Panc1 (cell line): ENCODE measurements at regions not wholly inside any gene's neighbourhood (a gene's known extent, or its start where the extent isn't known, plus 50 kb on each side); places are given as distances from the start of the nearest gene placed in this dataset.
"Not testable (repeated sequence)": the region's sequence is repeated elsewhere in the genome, so short reads cannot be mapped to it uniquely, and the experiment has no call there.

Experiments used
- ATAC-seq: fragments of 200-7000 bp; cut with Tn5 transposase; 2 replicates; pipeline ENCODE4 v1.9.1; 2020; ENCODE audit warnings: mild to moderate bottlenecking, moderate library complexity
- BruUV-seq: library from RNA; stranded (reverse); fragments of 400-500 nt; replicated peaks from 2 replicates; lab custom pipeline; 2021; lab: Mats Ljungman, UMichigan
- CTCF ChIA-PET: fragments of 300-600 bp; sonication (Branson Sonifier 250); formaldehyde crosslinking; loops from one replicate; lab custom pipeline; 2022; ENCODE audit warnings: antibody characterized with exemption; lab: Charles Lee
- POLR2A ChIA-PET: fragments of 300-600 bp; sonication (Branson Sonifier 250); formaldehyde crosslinking; loops from one replicate; lab custom pipeline; 2022; ENCODE audit warnings: antibody characterized with exemption; lab: Charles Lee
- DNase-seq: peaks from one replicate; pipeline ENCODE4 v3.0.0-alpha.2; 2010; ENCODE audit warnings: low read depth, low spot score
- H3K27ac ChIP-seq: 2 replicates; pipeline ENCODE4 v1.5.1; 2011; ENCODE audit warnings: mild to moderate bottlenecking, low read length, inconsistent platforms
- H3K27me3 ChIP-seq: fragments of 200-500 bp; sonication (Bioruptor generic); 2 replicates; pipeline ENCODE4 v1.6.0; 2014; ENCODE audit warnings: low read length, inconsistent platforms; ENCODE audit not compliant: control insufficient read depth, insufficient read depth
- H3K36me3 ChIP-seq: fragments of 200-500 bp; sonication (Bioruptor generic); 2 replicates; pipeline ENCODE4 v1.5.1; 2014; ENCODE audit warnings: inconsistent platforms, mild to moderate bottlenecking, low read length, moderate library complexity; ENCODE audit not compliant: control insufficient read depth, insufficient read depth
- H3K4me1 ChIP-seq: 2 replicates; pipeline ENCODE4 v1.5.1; 2011; ENCODE audit warnings: inconsistent platforms, mild to moderate bottlenecking, low read length, moderate library complexity; ENCODE audit not compliant: control insufficient read depth, insufficient read depth
- H3K4me3 ChIP-seq, 2 experiments: 2 replicates each; pipeline ENCODE4 v1.5.1; 2011 to 2012; ENCODE audit warnings: low read depth in 2 of 2, low read length in 2 of 2, mild to moderate bottlenecking in 2 of 2, inconsistent platforms in 1 of 2, moderate library complexity in 1 of 2
- H3K9me3 ChIP-seq: fragments of 200-500 bp; sonication (Bioruptor generic); 2 replicates; pipeline ENCODE4 v1.5.1; 2014; ENCODE audit warnings: low read depth, mild to moderate bottlenecking, inconsistent platforms, low read length, moderate library complexity; ENCODE audit not compliant: control insufficient read depth, insufficient read depth
- POLR2AphosphoS5 ChIP-seq: IDR thresholded peaks from 2 replicates; pipeline ENCODE4 v1.6.1; 2012; ENCODE audit warnings: mild to moderate bottlenecking, low read depth, low read length, moderate library complexity
- SIN3A ChIP-seq: IDR thresholded peaks from 2 replicates; pipeline ENCODE4 v1.6.1; 2012; ENCODE audit warnings: low read depth, mild to moderate bottlenecking, low read length, moderate library complexity, borderline replicate concordance; ENCODE audit not compliant: insufficient read depth
- TCF7L2 ChIP-seq: IDR thresholded peaks from 2 replicates; pipeline ENCODE4 v1.6.1; 2011; ENCODE audit warnings: mild to moderate bottlenecking, low read depth, low read length, inconsistent platforms
- in situ Hi-C: cut with HindIII; loops from 2 replicates; pipeline ENCODE4 v1.10.0; 2016; ENCODE audit warnings: low sequenced_read_pairs, low pct_unique_long_range_greater_than_20kb
- intact Hi-C: fragments of 100-400 bp; cut with micrococcal nuclease; formaldehyde crosslinking; loops from one replicate; pipeline ENCODE4 v1.10.0; 2022; ENCODE audit not compliant: unreplicated experiment
- TF ChIP-seq, protein P1 (sequence below), 2 experiments: IDR thresholded peaks; 2 replicates each; pipeline ENCODE4 v1.6.1; 2011 to 2012; ENCODE audit warnings: low read depth in 2 of 2, control low read depth in 1 of 2, low read length in 1 of 2, mild to moderate bottlenecking in 1 of 2, moderate library complexity in 1 of 2; ENCODE audit not compliant: insufficient read depth in 1 of 2
- TF ChIP-seq, protein P2 (sequence below): fragments of 450-650 bp; IDR thresholded peaks from 2 replicates; pipeline ENCODE4 v1.5.1; 2017; ENCODE audit warnings: mild to moderate bottlenecking

GRCh38 chr20:11995805-11996567 is 78.3 kb downstream of the BTBD3 start:
- no peaks in the 10 kb centered on the region for H3K36me3 ChIP-seq
- POLR2A ChIA-PET = no interaction called here
- H3K4me1 ChIP-seq = no peaks in the 10 kb centered on the region
- intact Hi-C loops (no loop called here), in situ Hi-C loops (no loop called here)
- no peaks in the 10 kb centered on the region for H3K9me3 ChIP-seq
- DNase-seq (no peak), ATAC-seq (no peak)
- TF ChIP-seq, protein P1, sequence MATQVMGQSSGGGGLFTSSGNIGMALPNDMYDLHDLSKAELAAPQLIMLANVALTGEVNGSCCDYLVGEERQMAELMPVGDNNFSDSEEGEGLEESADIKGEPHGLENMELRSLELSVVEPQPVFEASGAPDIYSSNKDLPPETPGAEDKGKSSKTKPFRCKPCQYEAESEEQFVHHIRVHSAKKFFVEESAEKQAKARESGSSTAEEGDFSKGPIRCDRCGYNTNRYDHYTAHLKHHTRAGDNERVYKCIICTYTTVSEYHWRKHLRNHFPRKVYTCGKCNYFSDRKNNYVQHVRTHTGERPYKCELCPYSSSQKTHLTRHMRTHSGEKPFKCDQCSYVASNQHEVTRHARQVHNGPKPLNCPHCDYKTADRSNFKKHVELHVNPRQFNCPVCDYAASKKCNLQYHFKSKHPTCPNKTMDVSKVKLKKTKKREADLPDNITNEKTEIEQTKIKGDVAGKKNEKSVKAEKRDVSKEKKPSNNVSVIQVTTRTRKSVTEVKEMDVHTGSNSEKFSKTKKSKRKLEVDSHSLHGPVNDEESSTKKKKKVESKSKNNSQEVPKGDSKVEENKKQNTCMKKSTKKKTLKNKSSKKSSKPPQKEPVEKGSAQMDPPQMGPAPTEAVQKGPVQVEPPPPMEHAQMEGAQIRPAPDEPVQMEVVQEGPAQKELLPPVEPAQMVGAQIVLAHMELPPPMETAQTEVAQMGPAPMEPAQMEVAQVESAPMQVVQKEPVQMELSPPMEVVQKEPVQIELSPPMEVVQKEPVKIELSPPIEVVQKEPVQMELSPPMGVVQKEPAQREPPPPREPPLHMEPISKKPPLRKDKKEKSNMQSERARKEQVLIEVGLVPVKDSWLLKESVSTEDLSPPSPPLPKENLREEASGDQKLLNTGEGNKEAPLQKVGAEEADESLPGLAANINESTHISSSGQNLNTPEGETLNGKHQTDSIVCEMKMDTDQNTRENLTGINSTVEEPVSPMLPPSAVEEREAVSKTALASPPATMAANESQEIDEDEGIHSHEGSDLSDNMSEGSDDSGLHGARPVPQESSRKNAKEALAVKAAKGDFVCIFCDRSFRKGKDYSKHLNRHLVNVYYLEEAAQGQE (IDR thresholded peaks at IDR 0.05; ENCODE audit: insufficient read depth in 1 of 2, low read depth in 2 of 2, low read length in 1 of 2) = no peak
- TF ChIP-seq SIN3A = no peak
- no peak for TF ChIP-seq TCF7L2
- no peak for TF ChIP-seq POLR2AphosphoS5
- TF ChIP-seq, protein P2, sequence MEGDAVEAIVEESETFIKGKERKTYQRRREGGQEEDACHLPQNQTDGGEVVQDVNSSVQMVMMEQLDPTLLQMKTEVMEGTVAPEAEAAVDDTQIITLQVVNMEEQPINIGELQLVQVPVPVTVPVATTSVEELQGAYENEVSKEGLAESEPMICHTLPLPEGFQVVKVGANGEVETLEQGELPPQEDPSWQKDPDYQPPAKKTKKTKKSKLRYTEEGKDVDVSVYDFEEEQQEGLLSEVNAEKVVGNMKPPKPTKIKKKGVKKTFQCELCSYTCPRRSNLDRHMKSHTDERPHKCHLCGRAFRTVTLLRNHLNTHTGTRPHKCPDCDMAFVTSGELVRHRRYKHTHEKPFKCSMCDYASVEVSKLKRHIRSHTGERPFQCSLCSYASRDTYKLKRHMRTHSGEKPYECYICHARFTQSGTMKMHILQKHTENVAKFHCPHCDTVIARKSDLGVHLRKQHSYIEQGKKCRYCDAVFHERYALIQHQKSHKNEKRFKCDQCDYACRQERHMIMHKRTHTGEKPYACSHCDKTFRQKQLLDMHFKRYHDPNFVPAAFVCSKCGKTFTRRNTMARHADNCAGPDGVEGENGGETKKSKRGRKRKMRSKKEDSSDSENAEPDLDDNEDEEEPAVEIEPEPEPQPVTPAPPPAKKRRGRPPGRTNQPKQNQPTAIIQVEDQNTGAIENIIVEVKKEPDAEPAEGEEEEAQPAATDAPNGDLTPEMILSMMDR = no peak
- CTCF ChIA-PET = no interaction called here
- H3K27ac ChIP-seq = no peak overlapping the region
- no TSS peak for BruUV-seq
- H3K4me3 ChIP-seq = no peak overlapping the region
- H3K27me3 ChIP-seq = no peaks in the 10 kb centered on the region

DNA sequence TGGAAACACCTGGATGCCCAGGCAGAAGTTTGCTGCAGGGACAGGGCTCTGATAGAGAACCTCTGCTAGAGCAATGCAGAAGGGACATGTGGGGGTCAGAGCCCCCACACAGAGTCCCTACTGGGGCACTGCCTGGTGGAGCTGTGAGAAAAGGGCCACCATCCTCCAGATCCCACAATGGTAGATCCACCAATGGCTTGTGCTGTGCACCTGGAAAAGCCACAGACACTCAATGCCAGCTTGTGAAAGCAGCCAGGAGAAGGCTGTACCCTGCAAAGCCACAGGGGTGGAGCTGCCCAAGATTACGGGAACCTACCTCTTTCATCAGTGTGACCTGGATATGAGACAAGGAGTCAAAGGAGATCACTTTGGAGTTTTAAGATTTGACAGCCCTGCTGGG is 87.1 kb downstream of the BTBD3 start:
- BruUV-seq, DNase-seq, H3K4me1 ChIP-seq, H3K27me3 ChIP-seq, POLR2A ChIA-PET, in situ Hi-C loops, H3K4me3 ChIP-seq, CTCF ChIA-PET, H3K36me3 ChIP-seq, H3K27ac ChIP-seq, ATAC-seq, intact Hi-C loops, H3K9me3 ChIP-seq: not testable (repeated sequence)
